ENCODE measurements at regions not wholly inside any gene's neighbourhood (a gene's known extent, or its start where the extent isn't known, plus 50 kb on each side); places are given as distances from the start of the nearest gene placed in this dataset.

DNA sequence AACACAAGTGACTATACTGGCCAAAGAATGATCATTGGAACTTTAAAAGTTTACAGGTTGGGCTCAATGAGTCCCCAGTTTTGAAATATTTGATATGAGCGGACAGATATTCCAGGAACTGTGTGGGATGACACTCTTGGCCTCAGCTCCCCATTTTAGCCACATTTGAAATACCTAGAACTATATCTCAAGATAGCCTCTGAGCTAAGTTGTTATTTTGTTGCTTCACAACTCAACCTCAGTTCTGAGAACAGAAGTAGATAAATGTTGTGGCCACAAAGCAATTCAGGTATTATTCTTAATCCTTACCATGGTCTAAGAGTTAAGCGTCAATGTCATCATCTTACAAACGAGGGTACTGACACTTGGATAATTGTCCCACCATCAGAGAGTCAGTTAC is 172.2 kb upstream of the SETBP1 start:
- intact Hi-C loops (cut with DNase I), result no loop called here
- Histone ChIP-seq H3K27ac (peak overlapping the region; percentile 38), H3K9me3 (no peaks in the 10 kb centered on the region), H3K36me3 (no peaks in the 10 kb centered on the region), H3K27me3 (ENCODE audit: low read depth) (no peaks in the 10 kb centered on the region), H3K4me1 (peaks cover 5% of the 10 kb centered on the region), H3K4me3 (no peak overlapping the region)
- no peak for ATAC-seq
- TF ChIP-seq CTCF (IDR thresholded peaks at IDR 0.05), result no peak
- DNase-seq, result no peak

GRCh38 chr18:44509048-44509447 is 171.6 kb upstream of the SETBP1 start:
- TF ChIP-seq CTCF (IDR thresholded peaks at IDR 0.05), result no peak
- no peak for DNase-seq
- Histone ChIP-seq H3K4me1 (peaks cover 5% of the 10 kb centered on the region), H3K36me3 (no peaks in the 10 kb centered on the region), H3K27me3 (ENCODE audit: low read depth) (no peaks in the 10 kb centered on the region), H3K4me3 (no peak overlapping the region), H3K27ac (peak overlapping the region; percentile 38), H3K9me3 (no peaks in the 10 kb centered on the region)
- intact Hi-C loops (cut with DNase I), result no loop called here
- ATAC-seq, result no peak

DNA sequence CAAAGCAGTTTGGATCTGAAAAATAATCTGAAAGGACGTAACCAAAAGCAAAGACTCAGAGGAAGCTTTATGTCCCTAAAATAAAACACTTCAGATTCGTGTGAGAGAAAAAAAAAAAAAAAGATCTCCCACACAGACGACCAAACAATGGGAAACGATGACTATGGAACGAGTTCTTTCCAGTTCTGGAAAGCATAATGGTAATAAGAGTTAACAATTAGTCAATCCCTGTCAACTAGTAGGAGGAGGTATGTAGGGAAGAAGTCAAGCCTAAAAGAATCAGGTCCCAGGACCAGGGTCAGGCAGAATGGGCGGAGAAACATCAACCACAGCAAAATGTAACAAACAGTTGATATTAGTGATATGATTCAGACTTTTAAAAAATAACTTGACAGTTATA is 170.3 kb upstream of the SETBP1 start:
- H3K27me3 ChIP-seq (ENCODE audit: low read depth), result no peaks in the 10 kb centered on the region
- TF ChIP-seq CTCF (IDR thresholded peaks at IDR 0.05), result no peak

GRCh38 chr18:44513233-44513632 is 167.5 kb upstream of the SETBP1 start:
- H3K4me3 ChIP-seq, result no peak overlapping the region
- TF ChIP-seq CTCF (IDR thresholded peaks at IDR 0.05), result no peak
- ATAC-seq (no peak), DNase-seq (no peak)
- no peaks in the 10 kb centered on the region for H3K36me3 ChIP-seq
- H3K9me3 ChIP-seq, result no peaks in the 10 kb centered on the region
- H3K27ac ChIP-seq, result no peak overlapping the region
- no peaks in the 10 kb centered on the region for H3K4me1 ChIP-seq
- intact Hi-C loops (cut with DNase I), result no loop called here
- no peaks in the 10 kb centered on the region for H3K27me3 ChIP-seq (ENCODE audit: low read depth)

More for the DNA sequence above, 170.3 kb upstream of the SETBP1 start:
- no peak for ATAC-seq
- Histone ChIP-seq H3K4me3 (no peak overlapping the region), H3K9me3 (no peaks in the 10 kb centered on the region), H3K4me1 (peaks cover 5% of the 10 kb centered on the region), H3K27ac (no peak overlapping the region), H3K36me3 (no peaks in the 10 kb centered on the region)
- DNase-seq, result no peak
- intact Hi-C loops (cut with DNase I), result no loop called here

DNA sequence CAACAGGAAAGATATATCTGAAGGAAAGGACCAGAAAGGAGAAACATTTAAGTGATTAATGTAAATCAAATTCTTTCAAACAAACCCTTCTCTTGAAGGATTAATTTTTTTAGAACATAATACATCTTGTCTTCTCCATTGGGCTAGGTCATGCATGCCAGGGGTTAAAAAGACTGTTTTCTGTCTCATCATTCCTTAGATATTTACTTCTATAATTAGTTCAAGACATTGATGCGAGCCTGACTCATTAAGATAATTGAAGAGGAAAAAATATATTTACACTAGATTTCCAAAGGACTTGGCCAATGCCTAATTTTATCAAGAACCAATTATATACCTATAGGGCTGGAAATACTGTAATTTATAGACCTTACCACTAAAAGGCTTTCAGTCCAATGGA is 166.6 kb upstream of the SETBP1 start:
- no peak overlapping the region for H3K27ac ChIP-seq
- H3K4me1 ChIP-seq, result no peaks in the 10 kb centered on the region
- DNase-seq (no peak), ATAC-seq (no peak)
- intact Hi-C loops (cut with DNase I), result no loop called here
- H3K36me3 ChIP-seq, result no peaks in the 10 kb centered on the region
- no peak overlapping the region for H3K4me3 ChIP-seq
- no peak for TF ChIP-seq CTCF (IDR thresholded peaks at IDR 0.05)
- no peaks in the 10 kb centered on the region for H3K9me3 ChIP-seq
- H3K27me3 ChIP-seq (ENCODE audit: low read depth), result no peaks in the 10 kb centered on the region

- DNase-seq (no peak), ATAC-seq (no peak)
- H3K36me3 ChIP-seq, result no peaks in the 10 kb centered on the region
- H3K9me3 ChIP-seq, result no peaks in the 10 kb centered on the region
- H3K4me1 ChIP-seq, result no peaks in the 10 kb centered on the region
- no peak overlapping the region for H3K4me3 ChIP-seq
- TF ChIP-seq CTCF (IDR thresholded peaks at IDR 0.05), result no peak
- H3K27ac ChIP-seq, result no peak overlapping the region
- intact Hi-C loops (cut with DNase I), result no loop called here
- no peaks in the 10 kb centered on the region for H3K27me3 ChIP-seq (ENCODE audit: low read depth)
These were observed 165.9 kb upstream of the SETBP1 start for GRCh38 chr18:44514766-44515165.

Measured in lower lobe of right lung (tissue), 2 donors.